ENCODE measurements at regions not wholly inside any gene's neighbourhood (a gene's known extent, or its start where the extent isn't known, plus 50 kb on each side); places are given as distances from the start of the nearest gene placed in this dataset.

DNA sequence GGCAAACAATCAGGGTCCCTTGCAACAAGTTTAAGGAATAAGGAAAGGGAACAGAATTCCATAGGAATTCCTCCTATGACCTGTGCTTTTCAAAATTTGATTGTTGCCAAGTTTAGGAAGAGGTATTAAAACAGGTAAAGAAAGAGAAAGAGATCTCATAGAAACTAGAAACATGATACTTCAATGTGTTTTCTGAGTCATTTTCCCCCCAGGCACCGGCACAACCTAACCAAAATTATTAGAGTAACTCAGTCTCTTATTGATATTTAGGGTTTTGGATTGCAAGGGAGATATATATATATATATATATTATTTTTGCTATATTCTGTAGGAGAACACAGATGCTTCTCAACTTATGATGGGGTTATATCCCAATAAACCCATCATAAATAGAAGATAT lies 278.0 kb upstream of the DKK2 start:
- DNase-seq: no peak

- no peak for DNase-seq
Observed at GRCh38 chr4:107312366-107312765, 276.3 kb upstream of the DKK2 start.

GRCh38 chr4:107304699-107305286 lies 268.7 kb upstream of the DKK2 start:
- no peak for DNase-seq

DNA sequence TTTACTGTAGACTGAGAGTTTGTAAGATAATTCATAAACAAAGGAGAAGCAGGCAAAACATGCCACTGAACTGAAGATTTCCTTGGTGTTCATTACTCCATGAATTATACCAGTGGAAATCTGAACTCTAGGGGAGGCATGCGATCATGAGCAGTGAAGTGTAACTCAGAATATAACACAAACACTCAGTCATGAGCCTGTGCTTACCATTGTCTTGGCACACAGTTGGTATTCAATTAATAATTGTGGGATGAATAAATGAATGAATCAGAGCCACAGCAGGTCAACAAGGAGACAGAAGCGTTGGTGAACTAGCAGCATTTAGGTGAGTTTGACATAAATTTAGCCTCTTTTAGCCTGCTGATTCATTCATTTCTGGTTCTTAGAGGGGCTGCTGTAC lies 263.5 kb upstream of the DKK2 start:
- DNase-seq: no peak

DNA sequence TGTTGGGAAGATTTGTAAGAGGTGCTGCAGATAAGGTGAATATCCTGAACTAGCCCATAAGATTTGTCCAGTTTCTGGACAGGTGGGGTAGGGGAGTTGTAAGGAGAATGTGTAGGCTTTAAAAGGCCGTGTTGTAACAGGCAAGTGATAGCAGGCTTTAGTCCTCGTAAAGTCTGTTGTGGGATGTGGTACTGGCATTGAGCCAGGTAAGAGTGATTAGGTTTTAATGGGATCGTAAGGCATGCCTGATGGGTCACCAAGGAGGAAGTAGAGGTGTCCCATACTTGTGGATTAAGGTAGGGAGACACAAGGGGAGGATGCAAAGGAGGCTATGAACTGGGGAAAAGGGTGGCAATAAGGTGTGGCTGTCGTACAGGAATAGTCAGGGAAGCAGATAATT lies 256.9 kb upstream of the DKK2 start:
- no peak for DNase-seq

GRCh38 chr4:107283587-107284559 lies 247.8 kb upstream of the DKK2 start:
- no peak for DNase-seq

- DNase-seq: no peak
Observed at GRCh38 chr4:107279733-107280132, 243.6 kb upstream of the DKK2 start.

- DNase-seq: no peak
Observed at GRCh38 chr4:107278791-107279483, 242.8 kb upstream of the DKK2 start.

DNA sequence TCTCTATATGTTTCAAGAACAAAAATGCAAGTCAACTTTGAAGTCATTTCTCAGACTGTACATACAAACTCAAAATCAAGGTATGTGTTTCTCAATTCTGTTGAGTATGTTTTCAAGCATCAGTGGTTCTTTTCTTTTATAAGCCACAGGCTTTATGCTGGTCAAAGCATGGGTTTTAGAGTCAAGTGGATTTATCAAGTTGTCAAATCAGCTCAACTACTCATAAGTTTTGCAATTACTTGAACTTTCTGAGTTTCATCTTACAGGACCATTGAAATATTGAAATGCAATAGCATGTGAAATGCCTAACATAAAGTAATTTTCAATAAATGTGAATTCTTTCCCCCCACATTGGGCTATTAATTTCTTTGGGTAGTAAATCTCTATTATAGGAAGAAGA lies 239.9 kb upstream of the DKK2 start:
- DNase-seq: no peak

GRCh38 chr4:107275225-107275624 lies 239.1 kb upstream of the DKK2 start:
- DNase-seq: no peak

DNA sequence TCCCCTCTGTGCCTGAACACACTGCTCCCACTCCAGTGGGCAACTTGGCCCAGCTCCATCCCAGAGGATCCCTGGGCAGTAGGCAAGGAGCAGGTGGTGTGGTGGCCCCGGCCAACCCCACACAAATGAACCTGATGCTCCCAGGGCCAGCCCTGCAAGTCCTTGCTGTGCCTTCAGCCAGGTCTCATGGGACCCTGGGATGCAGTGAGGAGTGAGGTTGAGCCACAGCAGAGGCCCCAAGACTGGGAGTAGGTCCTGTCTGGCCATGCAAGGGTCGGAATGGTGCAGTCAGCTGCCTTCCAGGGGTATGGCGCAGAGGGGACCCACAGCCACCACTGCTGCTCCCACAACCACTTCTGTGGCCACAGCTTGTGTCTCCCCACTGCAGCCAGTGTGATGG lies 234.5 kb upstream of the DKK2 start:
- no peak for DNase-seq

DNA sequence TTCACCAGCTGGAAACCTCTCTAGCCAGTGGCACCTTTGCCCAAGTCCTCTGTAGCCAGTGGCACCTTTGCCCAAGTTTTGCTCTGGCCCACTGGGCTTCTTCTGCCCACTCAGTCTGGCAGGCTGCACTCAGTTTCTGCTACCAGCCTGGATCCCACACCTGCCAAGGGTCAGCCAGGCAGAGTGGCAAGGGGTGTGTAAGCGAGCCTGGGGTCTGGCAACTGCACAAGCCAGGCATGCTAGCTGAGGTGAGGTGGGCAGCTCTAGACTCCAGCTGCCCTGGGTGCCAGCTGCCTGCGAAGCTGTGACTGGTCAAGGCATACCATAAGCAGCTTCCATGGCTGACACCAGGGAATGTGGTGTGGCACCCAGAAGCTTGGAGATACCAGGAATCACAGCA lies 233.1 kb upstream of the DKK2 start:
- no peak for DNase-seq

DNA sequence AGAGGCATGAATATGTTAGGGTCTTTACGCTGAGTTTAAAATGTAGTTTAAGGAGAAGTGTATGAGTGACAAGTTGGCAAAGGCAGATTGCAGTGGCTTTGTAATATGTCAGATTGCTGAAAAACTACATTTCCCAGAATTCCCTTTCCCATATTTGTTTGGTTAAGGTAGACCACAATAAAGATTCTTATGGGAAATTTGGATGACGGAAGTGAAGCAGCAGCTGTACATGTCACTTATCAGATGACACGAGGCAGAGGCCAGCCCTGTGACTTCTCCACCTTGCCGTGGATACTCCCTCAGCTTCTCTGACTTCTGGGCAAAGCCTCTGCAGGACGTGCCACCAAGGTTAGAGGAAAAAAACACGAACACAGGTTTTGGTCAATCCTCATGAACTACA lies 229.7 kb upstream of the DKK2 start:
- DNase-seq: no peak

DNA sequence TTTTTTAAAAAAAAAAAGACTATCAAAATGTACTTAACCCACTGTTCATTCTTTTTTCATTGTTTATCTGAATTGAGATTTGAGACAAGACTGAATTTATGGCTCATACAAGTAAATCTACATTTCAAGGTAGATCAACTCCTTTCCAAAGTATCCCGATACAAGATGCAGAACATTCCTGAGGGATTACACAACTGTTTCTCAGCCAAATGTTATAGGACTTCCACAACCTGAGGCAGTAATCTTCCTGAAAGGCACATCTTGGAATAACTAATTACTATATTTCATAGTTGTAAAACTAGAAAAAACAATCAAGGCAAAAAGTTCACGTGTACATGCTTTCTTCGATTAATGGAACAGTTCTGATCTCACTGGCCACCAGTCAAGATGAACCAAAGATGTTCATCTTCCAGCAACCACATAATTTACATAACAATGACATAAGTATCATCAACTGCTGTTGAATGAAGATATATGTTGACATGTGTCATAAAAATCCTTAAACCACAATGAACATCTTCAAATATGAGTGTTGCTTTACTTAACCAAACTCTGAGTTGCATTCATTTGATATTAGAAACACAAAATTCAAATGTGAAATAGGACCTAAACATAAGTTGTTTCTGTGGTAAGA lies 225.2 kb upstream of the DKK2 start:
- no peak for DNase-seq

DNA sequence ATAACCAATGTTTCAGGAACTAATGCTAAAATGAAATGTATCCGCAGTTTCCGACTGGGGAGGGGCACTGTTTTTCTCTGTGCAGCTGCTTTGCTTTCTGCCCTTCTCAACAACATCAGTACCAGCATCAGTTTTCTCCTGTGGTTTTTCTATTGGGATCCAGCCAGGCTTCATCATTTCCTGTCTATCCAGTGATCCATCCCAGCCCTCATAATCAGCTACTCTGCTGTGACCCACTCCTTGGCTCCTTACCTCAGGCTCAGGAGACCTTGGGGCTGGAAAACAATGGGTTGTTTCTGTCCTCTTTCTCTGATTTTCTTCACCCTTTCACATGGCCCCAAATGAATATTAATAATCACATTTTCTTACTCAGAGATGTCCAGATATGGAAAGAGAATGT lies 222.2 kb upstream of the DKK2 start:
- no peak for DNase-seq

DNA sequence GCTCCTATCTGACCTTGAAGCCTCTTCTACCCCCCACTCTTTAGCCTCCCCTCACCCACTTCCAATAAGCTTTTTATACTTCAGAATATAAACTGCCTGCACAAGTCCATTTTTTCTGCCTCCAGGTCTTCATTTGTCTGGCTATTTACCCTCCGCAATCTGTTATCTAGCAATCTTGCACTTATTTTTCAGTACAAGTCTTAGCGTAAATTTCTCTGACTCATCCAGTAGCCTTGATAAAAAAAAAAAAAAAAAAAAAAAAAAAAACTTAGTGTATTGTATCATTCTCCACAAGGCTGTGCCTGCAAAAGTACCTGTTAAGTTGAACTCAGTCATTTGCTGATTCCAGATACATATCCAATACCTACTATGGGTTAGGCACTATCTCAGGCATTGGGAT lies 219.5 kb upstream of the DKK2 start:
- DNase-seq: no peak

GRCh38 chr4:107255114-107255513 lies 219.0 kb upstream of the DKK2 start:
- DNase-seq: no peak

GRCh38 chr4:107253579-107254068 lies 217.5 kb upstream of the DKK2 start:
- DNase-seq: no peak

- DNase-seq: no peak
Observed at GRCh38 chr4:107253090-107253489, 217.0 kb upstream of the DKK2 start.

DNA sequence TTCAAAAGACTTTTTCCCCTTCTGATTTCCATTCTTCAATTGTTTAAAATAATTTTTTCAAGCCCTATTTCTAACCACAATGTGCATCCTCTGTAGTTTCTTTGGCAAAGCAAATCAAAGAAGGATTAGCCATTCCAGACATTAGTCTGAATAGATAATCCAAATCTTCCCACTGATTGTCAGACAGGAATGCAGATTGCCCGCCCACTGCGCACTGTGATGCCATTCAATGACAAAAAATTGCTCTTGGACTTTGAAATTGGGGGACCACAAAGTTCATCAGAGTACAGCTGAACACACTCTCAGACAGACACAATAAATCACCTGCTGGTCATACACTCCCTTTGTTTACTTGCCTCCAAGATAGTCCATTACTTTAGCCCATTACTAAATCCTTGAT lies 216.5 kb upstream of the DKK2 start:
- DNase-seq: no peak

DNA sequence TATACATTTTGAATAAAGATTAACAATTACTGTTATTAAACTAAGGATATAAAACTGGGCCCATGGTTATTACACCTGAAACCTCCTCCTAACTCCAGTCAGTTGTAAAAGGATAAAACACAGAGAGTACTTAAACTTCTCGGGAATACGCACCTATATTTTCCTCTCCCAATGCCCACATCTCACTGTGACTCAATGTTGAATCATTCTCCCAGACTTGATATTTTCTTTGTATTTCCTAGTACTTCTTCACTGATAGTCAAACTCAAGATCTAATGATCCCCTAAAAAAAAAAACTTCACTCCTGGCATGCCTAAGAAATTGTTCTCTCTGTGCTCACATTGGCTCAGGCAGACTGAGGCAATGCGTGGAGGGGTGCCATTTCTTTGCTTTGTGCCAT lies 212.5 kb upstream of the DKK2 start:
- no peak for DNase-seq

GRCh38 chr4:107247738-107248137 lies 211.6 kb upstream of the DKK2 start:
- DNase-seq: no peak

GRCh38 chr4:107246761-107247160 lies 210.6 kb upstream of the DKK2 start:
- DNase-seq: no peak

Measured in T-helper 2 cell (primary cell).